ENCODE measurements at regions not wholly inside any gene's neighbourhood (a gene's known extent, or its start where the extent isn't known, plus 50 kb on each side); places are given as distances from the start of the nearest gene placed in this dataset.

- CTCF ChIA-PET = interaction anchor here (1.0 to 1.4 kb wide), 2 partner anchors 378 to 380 kb away, joined by 4 to 5 read pairs; no protein-coding TSS in a partner anchor
- TF ChIP-seq ELF4 (IDR thresholded peaks at IDR 0.05) = no peak
- TF ChIP-seq HDGF (IDR thresholded peaks at IDR 0.05; ENCODE audit: borderline replicate concordance) = no peak
- TF ChIP-seq BHLHE40 (IDR thresholded peaks at IDR 0.05; ENCODE audit: borderline replicate concordance) = no peak
- no peak for TF ChIP-seq SP1 (IDR thresholded peaks at IDR 0.05)
- no peak for TF ChIP-seq SUZ12 (IDR thresholded peaks at IDR 0.05)
- no peak for TF ChIP-seq L3MBTL2 (conservative IDR thresholded peaks at IDR 0.05)
- TF ChIP-seq FOXK2 (IDR thresholded peaks at IDR 0.05) = no peak
- TF ChIP-seq ARNT (IDR thresholded peaks at IDR 0.05) = no peak
- no peak for TF ChIP-seq FOXA1 (IDR thresholded peaks at IDR 0.05)
- TF ChIP-seq FOXM1 (IDR thresholded peaks at IDR 0.05; ENCODE audit: borderline replicate concordance) = no peak
- no peak for TF ChIP-seq LEF1 (IDR thresholded peaks at IDR 0.05; ENCODE audit: borderline replicate concordance)
- no peak for TF ChIP-seq NFRKB (IDR thresholded peaks at IDR 0.05)
- no peak for DNase-seq (ENCODE audit: extremely low spot score)
- POLR2A ChIA-PET = no interaction called here
Observed at GRCh38 chr4:81845273-81845672, 373.6 kb upstream of the RASGEF1B start.

GRCh38 chr4:81844717-81845116, 373.0 kb upstream of the RASGEF1B start:
- no peak for TF ChIP-seq HDGF (IDR thresholded peaks at IDR 0.05; ENCODE audit: borderline replicate concordance)
- TF ChIP-seq PKNOX1 (IDR thresholded peaks at IDR 0.05) = no peak
- no peak for TF ChIP-seq TARDBP (IDR thresholded peaks at IDR 0.05)
- no peak for TF ChIP-seq ARNT (IDR thresholded peaks at IDR 0.05)
- TF ChIP-seq FOXA1 (IDR thresholded peaks at IDR 0.05) = no peak
- no peak for TF ChIP-seq SP1 (IDR thresholded peaks at IDR 0.05)
- no peak for TF ChIP-seq NFRKB (IDR thresholded peaks at IDR 0.05)
- TF ChIP-seq CTBP1 (IDR thresholded peaks at IDR 0.05; ENCODE audit: borderline replicate concordance) = no peak
- CTCF ChIA-PET = interaction anchor here (0.6 to 1.4 kb wide), 4 partner anchors 9 to 379 kb away, joined by 3 to 5 read pairs (median 4); no protein-coding TSS in a partner anchor
- peak; percentile 65 for DNase-seq (ENCODE audit: extremely low spot score)
- POLR2A ChIA-PET = no interaction called here

- ChIA-PET CTCF (interaction anchor here (0.5 kb wide), 1 partner anchor 74 kb away, joined by 8 read pairs; no protein-coding TSS in a partner anchor), POLR2A (interaction anchor here (2.1 kb wide), 1 partner anchor 368 kb away, joined by 6 read pairs; the partner anchor contains the start of gene RASGEF1B)
- TF ChIP-seq TARDBP (IDR thresholded peaks at IDR 0.05) (no peak), SUZ12 (IDR thresholded peaks at IDR 0.05) (no peak), ARNT (IDR thresholded peaks at IDR 0.05) (no peak), FOXM1 (IDR thresholded peaks at IDR 0.05; ENCODE audit: borderline replicate concordance) (no peak), NFRKB (IDR thresholded peaks at IDR 0.05) (no peak), BHLHE40 (IDR thresholded peaks at IDR 0.05; ENCODE audit: borderline replicate concordance) (no peak), FOXA1 (IDR thresholded peaks at IDR 0.05) (no peak), PKNOX1 (IDR thresholded peaks at IDR 0.05) (no peak), SP1 (IDR thresholded peaks at IDR 0.05) (no peak), ELF4 (IDR thresholded peaks at IDR 0.05) (no peak), CTBP1 (IDR thresholded peaks at IDR 0.05; ENCODE audit: borderline replicate concordance) (no peak), HDGF (IDR thresholded peaks at IDR 0.05; ENCODE audit: borderline replicate concordance) (no peak), L3MBTL2 (conservative IDR thresholded peaks at IDR 0.05) (no peak), FOXK2 (IDR thresholded peaks at IDR 0.05) (no peak), ZNF384 (IDR thresholded peaks at IDR 0.05) (no peak), LEF1 (IDR thresholded peaks at IDR 0.05; ENCODE audit: borderline replicate concordance) (no peak)
- no peak for DNase-seq (ENCODE audit: extremely low spot score)
Observed at GRCh38 chr4:81839347-81840042, 367.8 kb upstream of the RASGEF1B start.

- CTCF ChIA-PET = interaction anchor here (0.6 kb wide), 1 partner anchor 1243 kb away, joined by 7 read pairs; no protein-coding TSS in a partner anchor
- POLR2A ChIA-PET = interaction anchor here (2.1 kb wide), 1 partner anchor 367 kb away, joined by 6 read pairs; the partner anchor contains the start of gene RASGEF1B
- no peak for TF ChIP-seq ZNF384 (IDR thresholded peaks at IDR 0.05)
- no peak for TF ChIP-seq BHLHE40 (IDR thresholded peaks at IDR 0.05; ENCODE audit: borderline replicate concordance)
- no peak for TF ChIP-seq L3MBTL2 (conservative IDR thresholded peaks at IDR 0.05)
- TF ChIP-seq TARDBP (IDR thresholded peaks at IDR 0.05) = no peak
- DNase-seq (ENCODE audit: extremely low spot score) = no peak
Observed at GRCh38 chr4:81838586-81838985, 366.9 kb upstream of the RASGEF1B start.

GRCh38 chr4:81836716-81837115, 365.0 kb upstream of the RASGEF1B start:
- no peak for DNase-seq (ENCODE audit: extremely low spot score)
- ChIA-PET CTCF (interaction anchor here (0.5 kb wide), 1 partner anchor 443 kb away, joined by 3 read pairs; no protein-coding TSS in a partner anchor), POLR2A (no interaction called here)
- peak; percentile 77 for TF ChIP-seq PKNOX1 (IDR thresholded peaks at IDR 0.05)
- no peak for TF ChIP-seq ELF4 (IDR thresholded peaks at IDR 0.05)

- ChIA-PET CTCF (no interaction called here), POLR2A (no interaction called here)
- no peak for DNase-seq (ENCODE audit: extremely low spot score)
- no peak for TF ChIP-seq FOXA1 (IDR thresholded peaks at IDR 0.05)
- no peak for TF ChIP-seq NFRKB (IDR thresholded peaks at IDR 0.05)
- TF ChIP-seq CTBP1 (IDR thresholded peaks at IDR 0.05; ENCODE audit: borderline replicate concordance) = no peak
- TF ChIP-seq HDGF (IDR thresholded peaks at IDR 0.05; ENCODE audit: borderline replicate concordance) = no peak
- no peak for TF ChIP-seq SUZ12 (IDR thresholded peaks at IDR 0.05)
- TF ChIP-seq PKNOX1 (IDR thresholded peaks at IDR 0.05) = no peak
- TF ChIP-seq LEF1 (IDR thresholded peaks at IDR 0.05; ENCODE audit: borderline replicate concordance) = no peak
- no peak for TF ChIP-seq TARDBP (IDR thresholded peaks at IDR 0.05)
- no peak for TF ChIP-seq ELF4 (IDR thresholded peaks at IDR 0.05)
- no peak for TF ChIP-seq FOXM1 (IDR thresholded peaks at IDR 0.05; ENCODE audit: borderline replicate concordance)
- no peak for TF ChIP-seq FOXK2 (IDR thresholded peaks at IDR 0.05)
- no peak for TF ChIP-seq ARNT (IDR thresholded peaks at IDR 0.05)
- TF ChIP-seq BHLHE40 (IDR thresholded peaks at IDR 0.05; ENCODE audit: borderline replicate concordance) = no peak
- TF ChIP-seq ZNF384 (IDR thresholded peaks at IDR 0.05) = no peak
- TF ChIP-seq L3MBTL2 (conservative IDR thresholded peaks at IDR 0.05) = no peak
- no peak for TF ChIP-seq SP1 (IDR thresholded peaks at IDR 0.05)
Observed at GRCh38 chr4:81833576-81833975, 361.9 kb upstream of the RASGEF1B start.

All from HEK293T (cell line).